Glutamatergic neuron (in vitro differentiated cells): ENCODE measurements at regions not wholly inside any gene's neighbourhood (a gene's known extent, or its start where the extent isn't known, plus 50 kb on each side); places are given as distances from the start of the nearest gene placed in this dataset.

Experiments used
- DNase-seq: peaks from one replicate; pipeline ENCODE4 v3.0.0; 2022
- H3K27ac Mint-ChIP-seq: one replicate; pipeline ENCODE4 v1.8.0; 2020; ENCODE audit warnings: mild to moderate bottlenecking, mixed read lengths, inconsistent platforms; ENCODE audit not compliant: unreplicated experiment
- H3K27me3 Mint-ChIP-seq: one replicate; pipeline ENCODE4 v1.8.0; 2020; ENCODE audit warnings: mild to moderate bottlenecking, moderate library complexity, mixed read lengths, inconsistent platforms; ENCODE audit not compliant: unreplicated experiment
- H3K36me3 Mint-ChIP-seq: one replicate; pipeline ENCODE4 v1.8.0; 2020; ENCODE audit warnings: mild to moderate bottlenecking, mixed read lengths, inconsistent platforms; ENCODE audit not compliant: unreplicated experiment
- H3K4me1 Mint-ChIP-seq: one replicate; pipeline ENCODE4 v1.8.0; 2020; ENCODE audit warnings: mild to moderate bottlenecking, low read depth, mixed read lengths, inconsistent platforms; ENCODE audit not compliant: unreplicated experiment
- H3K4me3 Mint-ChIP-seq: one replicate; pipeline ENCODE4 v1.8.0; 2020; ENCODE audit warnings: mild to moderate bottlenecking, mixed read lengths, inconsistent platforms; ENCODE audit not compliant: unreplicated experiment
- H3K9me3 Mint-ChIP-seq: one replicate; pipeline ENCODE4 v1.8.0; 2020; ENCODE audit warnings: mild to moderate bottlenecking, moderate library complexity, mixed read lengths, inconsistent platforms; ENCODE audit not compliant: unreplicated experiment
- CTCF ChIP-seq: fragments of 200-600 bp; sonication (generic); IDR thresholded peaks from one replicate; pipeline ENCODE4 v1.5.0; 2021; ENCODE audit not compliant: partially characterized antibody, unreplicated experiment

DNA sequence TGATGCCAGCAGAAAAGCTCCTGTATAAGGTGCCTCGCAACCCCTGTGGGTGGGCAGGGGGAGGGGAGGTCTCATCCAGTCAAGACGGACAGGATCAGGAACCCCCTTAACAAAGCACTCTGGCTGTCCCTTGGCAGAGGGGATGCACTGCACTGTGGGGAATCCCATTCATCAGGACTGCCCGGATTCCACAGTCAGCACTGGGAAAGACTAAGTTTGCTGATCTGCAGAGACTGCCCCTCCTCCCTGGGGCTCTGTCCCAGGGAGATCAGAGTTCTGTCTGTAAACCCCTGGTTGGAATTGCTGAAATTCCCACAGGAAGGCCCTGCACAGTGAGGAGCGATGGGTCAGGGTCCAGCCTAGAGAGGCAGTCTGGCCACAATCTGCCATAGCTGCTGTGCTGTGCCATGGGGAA is 149.5 kb upstream of the RBBP8 start:
- Mint-ChIP-seq H3K9me3 (peaks cover 3% of the 10 kb centered on the region), H3K4me1 (no peaks in the 10 kb centered on the region), H3K27me3 (peaks cover 2% of the 10 kb centered on the region), H3K4me3 (no peak overlapping the region), H3K27ac (no peak overlapping the region), H3K36me3 (no peaks in the 10 kb centered on the region)
- no peak for DNase-seq
- TF ChIP-seq CTCF = no peak

DNA sequence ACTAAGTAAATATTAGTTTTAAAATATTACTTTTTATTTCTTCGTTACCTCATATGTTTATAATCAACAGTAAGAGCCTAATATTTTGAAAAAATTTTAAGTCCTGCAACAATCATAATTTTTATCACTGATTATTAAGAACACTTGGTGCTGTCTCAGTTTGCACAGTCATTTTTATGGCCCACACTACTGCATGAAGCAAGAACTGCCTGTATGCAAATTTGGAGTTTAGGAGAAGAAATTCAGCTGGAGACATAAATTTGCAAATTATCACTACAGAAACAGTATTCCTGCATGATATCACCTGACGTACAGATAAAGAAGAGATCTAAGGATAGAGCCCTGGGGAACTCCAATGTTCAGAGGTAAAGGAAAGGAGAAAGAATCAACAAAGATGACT is 144.1 kb upstream of the RBBP8 start:
- no peak for DNase-seq
- Mint-ChIP-seq H3K27ac (no peak overlapping the region), H3K9me3 (peaks cover 3% of the 10 kb centered on the region), H3K27me3 (peaks cover 2% of the 10 kb centered on the region), H3K4me1 (no peaks in the 10 kb centered on the region), H3K4me3 (no peak overlapping the region), H3K36me3 (no peaks in the 10 kb centered on the region)
- TF ChIP-seq CTCF = no peak

- Mint-ChIP-seq H3K27ac (no peak overlapping the region), H3K4me1 (no peaks in the 10 kb centered on the region), H3K27me3 (peaks cover 2% of the 10 kb centered on the region), H3K9me3 (peaks cover 3% of the 10 kb centered on the region), H3K4me3 (no peak overlapping the region), H3K36me3 (no peaks in the 10 kb centered on the region)
- TF ChIP-seq CTCF = no peak
- no peak for DNase-seq
Measured at GRCh38 chr18:22789600-22789999, 143.5 kb upstream of the RBBP8 start.

GRCh38 chr18:22790545-22791309 is 142.4 kb upstream of the RBBP8 start:
- Mint-ChIP-seq H3K36me3 (no peaks in the 10 kb centered on the region), H3K4me3 (no peak overlapping the region)

GRCh38 chr18:22791310-22791610 is 141.9 kb upstream of the RBBP8 start:
- H3K4me1 Mint-ChIP-seq = no peaks in the 10 kb centered on the region
- no peaks in the 10 kb centered on the region for H3K36me3 Mint-ChIP-seq
- H3K27me3 Mint-ChIP-seq = peaks cover 2% of the 10 kb centered on the region
- H3K4me3 Mint-ChIP-seq = no peak overlapping the region
- no peak overlapping the region for H3K27ac Mint-ChIP-seq
- peaks cover 3% of the 10 kb centered on the region for H3K9me3 Mint-ChIP-seq
- no peak for TF ChIP-seq CTCF
- no peak for DNase-seq

More at GRCh38 chr18:22790545-22791309, 142.4 kb upstream of the RBBP8 start:
- no peak for TF ChIP-seq CTCF
- no peak overlapping the region for H3K27ac Mint-ChIP-seq
- peaks cover 3% of the 10 kb centered on the region for H3K9me3 Mint-ChIP-seq
- H3K27me3 Mint-ChIP-seq = peaks cover 2% of the 10 kb centered on the region
- no peaks in the 10 kb centered on the region for H3K4me1 Mint-ChIP-seq
- DNase-seq = no peak
